ENCODE measurements at regions not wholly inside any gene's neighbourhood (a gene's known extent, or its start where the extent isn't known, plus 50 kb on each side); places are given as distances from the start of the nearest gene placed in this dataset.
A peak's percentile ranks its signal among the peaks of the same experiment; 100 is the strongest.

- no peak for DNase-seq (ENCODE audit: low read depth)
- TF ChIP-seq, protein P1, sequence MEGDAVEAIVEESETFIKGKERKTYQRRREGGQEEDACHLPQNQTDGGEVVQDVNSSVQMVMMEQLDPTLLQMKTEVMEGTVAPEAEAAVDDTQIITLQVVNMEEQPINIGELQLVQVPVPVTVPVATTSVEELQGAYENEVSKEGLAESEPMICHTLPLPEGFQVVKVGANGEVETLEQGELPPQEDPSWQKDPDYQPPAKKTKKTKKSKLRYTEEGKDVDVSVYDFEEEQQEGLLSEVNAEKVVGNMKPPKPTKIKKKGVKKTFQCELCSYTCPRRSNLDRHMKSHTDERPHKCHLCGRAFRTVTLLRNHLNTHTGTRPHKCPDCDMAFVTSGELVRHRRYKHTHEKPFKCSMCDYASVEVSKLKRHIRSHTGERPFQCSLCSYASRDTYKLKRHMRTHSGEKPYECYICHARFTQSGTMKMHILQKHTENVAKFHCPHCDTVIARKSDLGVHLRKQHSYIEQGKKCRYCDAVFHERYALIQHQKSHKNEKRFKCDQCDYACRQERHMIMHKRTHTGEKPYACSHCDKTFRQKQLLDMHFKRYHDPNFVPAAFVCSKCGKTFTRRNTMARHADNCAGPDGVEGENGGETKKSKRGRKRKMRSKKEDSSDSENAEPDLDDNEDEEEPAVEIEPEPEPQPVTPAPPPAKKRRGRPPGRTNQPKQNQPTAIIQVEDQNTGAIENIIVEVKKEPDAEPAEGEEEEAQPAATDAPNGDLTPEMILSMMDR (IDR thresholded peaks at IDR 0.05; ENCODE audit: insufficient read depth, low read length), result no peak
- no peak overlapping the region for H3K4me3 ChIP-seq (ENCODE audit: low read depth, low read length)
Measured at GRCh38 chr12:89106950-89107349, 245.4 kb downstream of the DUSP6 start.

GRCh38 chr12:89105243-89105642 lies 247.1 kb downstream of the DUSP6 start:
- TF ChIP-seq, protein P1 (IDR thresholded peaks at IDR 0.05; ENCODE audit: insufficient read depth, low read length), result no peak
- no peak overlapping the region for H3K4me3 ChIP-seq (ENCODE audit: low read depth, low read length)
- DNase-seq (ENCODE audit: low read depth), result no peak

DNA sequence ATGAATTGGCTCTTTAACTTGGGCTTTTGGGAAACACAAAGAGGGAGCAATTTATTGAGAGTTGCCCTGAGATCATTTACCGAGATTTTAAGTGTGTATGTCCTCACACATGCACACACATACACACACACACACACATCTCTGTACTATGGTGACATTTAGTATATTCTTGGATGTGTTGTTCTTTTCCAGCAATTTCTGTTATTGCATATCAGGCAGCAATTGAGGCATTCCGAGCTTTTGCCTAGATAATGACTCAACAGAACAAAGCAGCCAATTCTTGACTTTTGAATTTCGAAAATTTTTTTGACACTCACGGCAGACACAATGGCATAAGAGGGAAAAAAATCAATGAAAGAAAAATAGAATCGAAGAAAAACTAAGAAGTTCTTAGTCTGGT lies 248.5 kb downstream of the DUSP6 start:
- no peak overlapping the region for H3K4me3 ChIP-seq (ENCODE audit: low read depth, low read length)
- peak; percentile 64 for DNase-seq (ENCODE audit: low read depth)
- TF ChIP-seq, protein P1 (IDR thresholded peaks at IDR 0.05; ENCODE audit: insufficient read depth, low read length), result no peak

DNA sequence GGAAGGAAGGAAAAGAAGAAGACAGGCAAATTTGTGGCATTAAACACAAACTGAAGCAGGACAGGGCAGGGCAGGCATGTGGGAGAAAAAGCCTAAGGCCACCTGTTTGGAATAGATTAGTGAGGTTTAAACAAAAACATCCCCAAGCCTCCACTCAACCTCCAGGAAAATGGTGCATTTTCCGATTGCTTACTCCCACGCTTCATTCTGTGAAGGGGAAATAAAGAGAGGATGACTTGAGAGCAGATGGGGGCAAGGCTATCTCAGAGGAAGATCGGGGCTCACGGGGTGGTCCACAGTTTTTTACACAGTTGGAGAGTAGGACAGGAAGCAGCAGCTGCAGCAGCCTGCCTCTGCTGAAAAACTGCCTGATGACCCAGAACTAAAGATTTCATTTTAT lies 250.9 kb downstream of the DUSP6 start:
- TF ChIP-seq, protein P1 (IDR thresholded peaks at IDR 0.05; ENCODE audit: insufficient read depth, low read length), result no peak
- no peak for DNase-seq (ENCODE audit: low read depth)
- no peak overlapping the region for H3K4me3 ChIP-seq (ENCODE audit: low read depth, low read length)

GRCh38 chr12:89098441-89099112 lies 253.7 kb downstream of the DUSP6 start:
- H3K4me3 ChIP-seq (ENCODE audit: low read depth, low read length), result no peak overlapping the region
- TF ChIP-seq, protein P1 (IDR thresholded peaks at IDR 0.05; ENCODE audit: insufficient read depth, low read length), result no peak
- DNase-seq (ENCODE audit: low read depth), result no peak

GRCh38 chr12:89092297-89092696 lies 260.0 kb downstream of the DUSP6 start:
- DNase-seq (ENCODE audit: low read depth), result no peak
- no peak overlapping the region for H3K4me3 ChIP-seq (ENCODE audit: low read depth, low read length)
- TF ChIP-seq, protein P1 (IDR thresholded peaks at IDR 0.05; ENCODE audit: insufficient read depth, low read length), result no peak
